Psoas muscle (tissue), 7 donors: ENCODE measurements at regions not wholly inside any gene's neighbourhood (a gene's known extent, or its start where the extent isn't known, plus 50 kb on each side); places are given as distances from the start of the nearest gene placed in this dataset.
A peak's percentile ranks its signal among the peaks of the same experiment; 100 is the strongest.

Experiments used
- ATAC-seq, 4 donors: fragments of 200-7000 bp; cut with Tn5 transposase; one replicate each; pipeline ENCODE4 v1.9.1; 2020; ENCODE audit warnings: moderate library complexity in 3 of 4, mild to moderate bottlenecking in 2 of 4
- DNase-seq, 2 donors: peaks; one replicate each; pipeline ENCODE4 v3.0.0-alpha.2; 2020
- H3K27ac ChIP-seq: fragments of 200-600 bp; one replicate; pipeline ENCODE4 v1.8.0; 2022
- H3K27me3 ChIP-seq, 3 donors: fragments of 200-600 bp in 1 of 3; one replicate each; pipeline versions ENCODE4 v1.6.1 to v1.8.0; 2013 to 2022; ENCODE audit warnings: low read length in 2 of 3, mild to moderate bottlenecking in 2 of 3, moderate library complexity in 1 of 3; ENCODE audit not compliant: insufficient read depth in 3 of 3
- H3K36me3 ChIP-seq, 2 donors: fragments of 200-600 bp in 1 of 2; one replicate each; pipeline versions ENCODE4 v1.6.1 to v1.8.0; 2013 to 2022; ENCODE audit warnings: low read depth in 1 of 2, mild to moderate bottlenecking in 1 of 2, moderate library complexity in 1 of 2; ENCODE audit not compliant: insufficient read depth in 1 of 2
- H3K4me1 ChIP-seq: fragments of 200-600 bp; one replicate; pipeline ENCODE4 v1.8.0; 2022
- H3K4me3 ChIP-seq: fragments of 200-600 bp; one replicate; pipeline ENCODE4 v1.8.0; 2022; ENCODE audit warnings: mild to moderate bottlenecking
- H3K9me3 ChIP-seq: fragments of 200-600 bp; one replicate; pipeline ENCODE4 v1.8.0; 2022
- CTCF ChIP-seq: fragments of 200-600 bp; IDR thresholded peaks from one replicate; pipeline ENCODE4 v1.8.0; 2022; ENCODE audit warnings: antibody characterized with exemption
- WGBS, 3 donors: extraction: QIAGEN DNeasy Blood & Tissue Kit; methylation state at CpG; one replicate each; pipeline versions ENCODE4 v1.1.6 to v1.1.7; 2013; 5-methylcytosine and 5-hydroxymethylcytosine counted together
- intact Hi-C, 2 donors: fragments of 100-400 bp; cut with DNase I; formaldehyde crosslinking; loops; one replicate each; pipeline versions ENCODE4 v1.11.0 to v1.14.2; 2022
- donor health status: healthy with polysubstance abuse.
- donor health status: DM: no; HTN: no; CAD: no; lungs with moderate emphysema.
- donor health status: Bipolar disorder and iron deficiency.
- donor health status: healthy.
- donor health status: DM: yes; HTN: yes; CAD: no.
- donor health status: DM: no; HTN: no; CAD: no.
- donor health status: DM: yes; HTN: yes; CAD: no.

GRCh38 chr7:33779216-33779615 is 126.1 kb upstream of the BMPER start:
- no peaks in the 10 kb centered on the region for H3K36me3 ChIP-seq
- WGBS, 3 donors, result 71 to 82% (median 75%) methylated on average over 5 of the region's 5 CpGs
- DNase-seq (no peak), ATAC-seq (no peak)
- no peaks in the 10 kb centered on the region for H3K4me1 ChIP-seq
- intact Hi-C loops, result no loop called here
- H3K4me3 ChIP-seq, result no peak overlapping the region
- H3K9me3 ChIP-seq, result peaks cover 3% of the 10 kb centered on the region
- H3K27me3 ChIP-seq, result no peaks in the 10 kb centered on the region
- TF ChIP-seq CTCF, result no peak
- H3K27ac ChIP-seq, result no peak overlapping the region

GRCh38 chr7:33781167-33781566 is 124.2 kb upstream of the BMPER start:
- no peaks in the 10 kb centered on the region for H3K36me3 ChIP-seq
- no peak overlapping the region for H3K27ac ChIP-seq
- H3K4me3 ChIP-seq, result no peak overlapping the region
- intact Hi-C loops, result no loop called here
- H3K9me3 ChIP-seq, result peaks cover 3% of the 10 kb centered on the region
- TF ChIP-seq CTCF, result no peak
- WGBS, 3 donors, result 50 to 54% (median 52%) methylated on average over 3 of the region's 3 CpGs
- no peaks in the 10 kb centered on the region for H3K4me1 ChIP-seq
- no peak for ATAC-seq
- H3K27me3 ChIP-seq, result no peaks in the 10 kb centered on the region
- DNase-seq, result no peak

DNA sequence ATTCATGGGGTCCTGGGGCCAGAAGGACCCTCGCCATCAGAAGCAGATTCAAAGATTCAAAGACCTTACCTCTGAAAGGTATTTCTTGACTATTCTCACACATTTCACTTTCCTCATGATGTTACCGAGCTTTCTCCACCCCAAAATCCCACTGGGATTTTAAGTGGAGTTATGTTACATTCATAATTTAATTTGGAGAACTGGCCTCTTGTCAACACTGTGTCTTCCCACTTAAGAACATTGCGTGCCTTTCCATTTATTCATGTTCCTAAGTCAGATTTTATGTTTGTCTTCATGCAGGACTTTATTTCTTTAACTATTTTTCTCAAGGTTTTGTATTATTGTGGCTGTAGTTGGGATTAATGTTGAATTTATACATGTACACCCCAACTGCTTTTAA is 123.5 kb upstream of the BMPER start:
- DNase-seq (no peak), ATAC-seq (peak in 1 of 4 donors; percentile 32)
- H3K4me1 ChIP-seq, result no peaks in the 10 kb centered on the region
- H3K36me3 ChIP-seq, result no peaks in the 10 kb centered on the region
- no peak overlapping the region for H3K4me3 ChIP-seq
- intact Hi-C loops, result no loop called here
- H3K27me3 ChIP-seq, result no peaks in the 10 kb centered on the region
- peaks cover 3% of the 10 kb centered on the region for H3K9me3 ChIP-seq
- no peak overlapping the region for H3K27ac ChIP-seq
- TF ChIP-seq CTCF, result no peak
- 52 to 80% (median 65%) methylated on average over 3 of the region's 3 CpGs for WGBS, 3 donors

- Histone ChIP-seq H3K27ac (no peak overlapping the region), H3K36me3 (no peaks in the 10 kb centered on the region), H3K27me3 (no peaks in the 10 kb centered on the region), H3K4me1 (no peaks in the 10 kb centered on the region), H3K4me3 (no peak overlapping the region), H3K9me3 (peaks cover 3% of the 10 kb centered on the region)
- WGBS, 3 donors, result 58 to 73% (median 67%) methylated on average over 2 of the region's 2 CpGs
- no peak for DNase-seq
- no peak for TF ChIP-seq CTCF
- intact Hi-C loops, result no loop called here
- ATAC-seq, result no peak
Observed at GRCh38 chr7:33784000-33784399, 121.3 kb upstream of the BMPER start.

- no peak overlapping the region for H3K4me3 ChIP-seq
- no peak for DNase-seq
- no peaks in the 10 kb centered on the region for H3K4me1 ChIP-seq
- 43 to 67% (median 46%) methylated on average over 6 of the region's 6 CpGs for WGBS, 3 donors
- H3K9me3 ChIP-seq, result no peaks in the 10 kb centered on the region
- H3K27me3 ChIP-seq, result no peaks in the 10 kb centered on the region
- TF ChIP-seq CTCF, result no peak
- H3K36me3 ChIP-seq, result no peaks in the 10 kb centered on the region
- H3K27ac ChIP-seq, result no peak overlapping the region
- ATAC-seq, result no peak
- intact Hi-C loops, result no loop called here
Observed at GRCh38 chr7:33788531-33788930, 116.8 kb upstream of the BMPER start.
